GM23338 (cell line): ENCODE measurements at regions not wholly inside any gene's neighbourhood (a gene's known extent, or its start where the extent isn't known, plus 50 kb on each side); places are given as distances from the start of the nearest gene placed in this dataset.

Experiments used
- ATAC-seq: fragments of 200-7000 bp; cut with Tn5 transposase; 3 replicates; pipeline ENCODE4 v1.9.1; 2020
- DNase-seq: peaks from one replicate; pipeline ENCODE4 v3.0.0-alpha.2; 2015; ENCODE audit warnings: low spot score
- H2AFZ ChIP-seq: fragments of 200-600 bp; sonication (generic); 2 replicates; pipeline ENCODE4 v1.8.0; 2016; ENCODE audit warnings: antibody characterized with exemption, mild to moderate bottlenecking, moderate library complexity
- H3F3A ChIP-seq: fragments of 200-600 bp; sonication (generic); replicated peaks from 2 replicates; pipeline ENCODE4 v1.8.0; 2017; ENCODE audit warnings: antibody characterized with exemption, mixed run types, low read depth
- H3K27ac ChIP-seq: fragments of 200-600 bp; sonication (generic); 2 replicates; pipeline ENCODE4 v1.6.1; 2016; ENCODE audit warnings: low read depth
- H3K27me3 ChIP-seq: fragments of 200-600 bp; sonication (generic); 2 replicates; pipeline ENCODE4 v1.8.0; 2016; ENCODE audit warnings: mild to moderate bottlenecking, mixed run types, moderate library complexity; ENCODE audit not compliant: insufficient read depth
- H3K36me3 ChIP-seq: fragments of 200-600 bp; sonication (generic); 2 replicates; pipeline ENCODE4 v1.8.0; 2016; ENCODE audit warnings: mild to moderate bottlenecking; ENCODE audit not compliant: insufficient read depth
- H3K4me1 ChIP-seq: fragments of 200-600 bp; sonication (generic); 2 replicates; pipeline ENCODE4 v1.8.0; 2016; ENCODE audit warnings: mild to moderate bottlenecking, moderate library complexity; ENCODE audit not compliant: insufficient read depth
- H3K4me2 ChIP-seq: fragments of 200-600 bp; sonication (generic); 2 replicates; pipeline ENCODE4 v1.7.1; 2017; ENCODE audit warnings: mixed run types
- H3K4me3 ChIP-seq: fragments of 200-600 bp; sonication (generic); 2 replicates; pipeline ENCODE4 v1.6.1; 2016; ENCODE audit warnings: mixed run types
- H3K79me2 ChIP-seq: fragments of 200-600 bp; sonication (generic); replicated peaks from 2 replicates; pipeline ENCODE4 v1.8.0; 2017; ENCODE audit warnings: mild to moderate bottlenecking; ENCODE audit not compliant: insufficient read depth
- H3K9me2 ChIP-seq: fragments of 200-600 bp; sonication (generic); 2 replicates; pipeline ENCODE4 v1.8.0; 2017; ENCODE audit not compliant: insufficient read depth
- H4K20me1 ChIP-seq: fragments of 200-600 bp; sonication (generic); replicated peaks from 2 replicates; pipeline ENCODE4 v1.8.0; 2017; ENCODE audit warnings: mild to moderate bottlenecking; ENCODE audit not compliant: insufficient read depth
- H3K27ac Mint-ChIP-seq: 2 replicates; pipeline ENCODE4 v1.8.0; 2020; ENCODE audit warnings: inconsistent platforms, mild to moderate bottlenecking, moderate library complexity, mixed read lengths
- H3K27me3 Mint-ChIP-seq: 3 replicates; pipeline ENCODE4 v1.8.0; 2022; ENCODE audit warnings: low read depth, mild to moderate bottlenecking, moderate library complexity, mixed read lengths, inconsistent platforms; ENCODE audit not compliant: insufficient read depth, poor library complexity
- H3K36me3 Mint-ChIP-seq: 3 replicates; pipeline ENCODE4 v1.8.0; 2021; ENCODE audit warnings: low read depth, mild to moderate bottlenecking, inconsistent platforms, moderate library complexity, mixed read lengths
- H3K4me1 Mint-ChIP-seq: 3 replicates; pipeline ENCODE4 v1.8.0; 2020; ENCODE audit warnings: mild to moderate bottlenecking, inconsistent platforms, mixed read lengths
- H3K4me3 Mint-ChIP-seq: 3 replicates; pipeline ENCODE4 v1.8.0; 2021; ENCODE audit warnings: moderate library complexity, mild to moderate bottlenecking, inconsistent platforms, mixed read lengths
- H3K9me3 Mint-ChIP-seq: 3 replicates; pipeline ENCODE4 v1.8.0; 2020; ENCODE audit warnings: moderate library complexity, mild to moderate bottlenecking, inconsistent platforms, mixed read lengths
- CREB1 ChIP-seq: fragments of 250-450 bp; sonication (Bioruptor Pico); IDR thresholded peaks from 2 replicates; pipeline ENCODE4 v1.5.0; 2020; ENCODE audit warnings: low read depth, mild to moderate bottlenecking, moderate library complexity
- CTCF ChIP-seq, 2 experiments: fragments of 200-600 bp in 1 of 2; sonication (generic) in 1 of 2; conservative IDR thresholded peaks; 2 replicates each; pipeline versions ENCODE4 v1.5.1 to v1.6.1; 2016 to 2017; ENCODE audit warnings: antibody characterized with exemption in 2 of 2, low read depth in 2 of 2, mild to moderate bottlenecking in 2 of 2, moderate library complexity in 1 of 2
- ETS1 ChIP-seq: IDR thresholded peaks from 2 replicates; pipeline ENCODE4 v1.6.1; 2016; ENCODE audit warnings: antibody characterized with exemption
- EZH2 ChIP-seq: fragments of 200-600 bp; sonication (generic); IDR thresholded peaks from one replicate; pipeline ENCODE4 v1.8.0; 2017; ENCODE audit warnings: antibody characterized with exemption, mild to moderate bottlenecking, low read depth; ENCODE audit not compliant: unreplicated experiment
- JUNB ChIP-seq: IDR thresholded peaks from one replicate; pipeline ENCODE4 v1.6.1; 2016; ENCODE audit warnings: antibody characterized with exemption; ENCODE audit not compliant: unreplicated experiment
- NANOG ChIP-seq: IDR thresholded peaks from 2 replicates; pipeline ENCODE4 v1.6.1; 2016; ENCODE audit warnings: antibody characterized with exemption, borderline replicate concordance
- POLR2AphosphoS5 ChIP-seq: IDR thresholded peaks from 2 replicates; pipeline ENCODE4 v1.6.1; 2016; ENCODE audit warnings: antibody characterized with exemption, low read depth
- REST ChIP-seq: IDR thresholded peaks from one replicate; pipeline ENCODE4 v1.6.1; 2018; ENCODE audit warnings: antibody characterized with exemption; ENCODE audit not compliant: unreplicated experiment
- STAT1 ChIP-seq: IDR thresholded peaks from one replicate; pipeline ENCODE4 v1.6.1; 2016; ENCODE audit warnings: antibody characterized with exemption; ENCODE audit not compliant: unreplicated experiment
- ZNF114 ChIP-seq: fragments of 250-450 bp; sonication (Bioruptor Pico); IDR thresholded peaks from 2 replicates; pipeline ENCODE4 v1.5.0; 2020; ENCODE audit warnings: mild to moderate bottlenecking, moderate library complexity
- ZNF331 ChIP-seq: fragments of 250-450 bp; sonication (Bioruptor Pico); IDR thresholded peaks from 2 replicates; pipeline ENCODE4 v1.5.0; 2020; ENCODE audit warnings: low read depth, mild to moderate bottlenecking, moderate library complexity

GRCh38 chr7:52863652-52864051 is 171.8 kb upstream of the POM121L12 start:
- H3K27me3 ChIP-seq, result no peaks in the 10 kb centered on the region
- peaks cover 18% of the 10 kb centered on the region for H3K36me3 Mint-ChIP-seq
- H3K36me3 ChIP-seq, result no peaks in the 10 kb centered on the region
- no peaks in the 10 kb centered on the region for H4K20me1 ChIP-seq
- H3K27ac ChIP-seq, result no peak overlapping the region
- no peak overlapping the region for H3K4me3 Mint-ChIP-seq
- no peaks in the 10 kb centered on the region for H3K4me1 ChIP-seq
- H3K9me2 ChIP-seq, result 0 out of 2 replicates have a peak, but pooled peaks cover 3% of the 10 kb centered on the region
- H3K4me3 ChIP-seq, result no peak overlapping the region
- peak overlapping the region; percentile 44; the same call in 1 of the 2 replicates for H2AFZ ChIP-seq
- H3K27ac Mint-ChIP-seq, result no peak overlapping the region
- DNase-seq (no peak), ATAC-seq (no peak)
- TF ChIP-seq CREB1 (CRISPR knock-in tag) (no peak), POLR2AphosphoS5 (no peak), ZNF331 (CRISPR knock-in tag) (no peak), ZNF114 (no peak), EZH2 (no peak), ETS1 (no peak), STAT1 (no peak), JUNB (no peak), CTCF (conservative IDR thresholded peaks at IDR 0.05; ENCODE audit: low read depth in 2 of 2) (no peak), NANOG (no peak), REST (no peak)
- H3K9me3 Mint-ChIP-seq, result peaks cover 30% of the 10 kb centered on the region
- H3K4me2 ChIP-seq, result no peak overlapping the region
- no peaks in the 10 kb centered on the region for H3K27me3 Mint-ChIP-seq
- H3K79me2 ChIP-seq, result no peaks in the 10 kb centered on the region
- H3K4me1 Mint-ChIP-seq, result no peaks in the 10 kb centered on the region
- H3F3A ChIP-seq, result no peaks in the 10 kb centered on the region
